ENCODE measurements at regions not wholly inside any gene's neighbourhood (a gene's known extent, or its start where the extent isn't known, plus 50 kb on each side); places are given as distances from the start of the nearest gene placed in this dataset.

GRCh38 chr10:91049296-91049987, 128.6 kb upstream of the ANKRD1 start:
- Histone ChIP-seq H3K9me2 (ENCODE audit: insufficient read depth) (no peaks in the 10 kb centered on the region), H4K20me1 (ENCODE audit: insufficient read depth) (no peaks in the 10 kb centered on the region), H3K4me3 (no peak overlapping the region), H3K79me2 (ENCODE audit: insufficient read depth) (no peaks in the 10 kb centered on the region), H3K4me2 (ENCODE audit: unreplicated experiment) (peak overlapping the region; percentile 9), H2AFZ (peak overlapping the region; percentile 20), H3F3A (ENCODE audit: insufficient read depth) (no peaks in the 10 kb centered on the region), H3K4me1 (ENCODE audit: insufficient read depth) (peaks cover 14% of the 10 kb centered on the region), H3K27me3 (replicated peaks; ENCODE audit: insufficient read depth) (no peaks in the 10 kb centered on the region), H3K9ac (no peak overlapping the region), H3K9me3 (ENCODE audit: low read depth) (no peaks in the 10 kb centered on the region), H3K36me3 (ENCODE audit: low read depth) (no peaks in the 10 kb centered on the region), H3K27ac (no peak overlapping the region)
- in situ Hi-C loops (cut with MboI) = no loop called here
- no peak for DNase-seq
- WGBS, 2 experiments (ENCODE audit: low coverage in 1 of 2, low lambda C conversion rate in 2 of 2, missing lambda C conversion rate in 2 of 2) = 20% methylated on average over 2 of the region's 2 CpGs
- no peak for TF ChIP-seq EZH2phosphoT487 (IDR thresholded peaks at IDR 0.05; ENCODE audit: insufficient read depth, low read depth)
- TF ChIP-seq EZH2 (IDR thresholded peaks at IDR 0.05; ENCODE audit: insufficient read depth, poor library complexity, severe bottlenecking) = no peak

- no peaks in the 10 kb centered on the region for H3K27me3 ChIP-seq (replicated peaks; ENCODE audit: insufficient read depth)
- H3K9me2 ChIP-seq (ENCODE audit: insufficient read depth) = no peaks in the 10 kb centered on the region
- no peaks in the 10 kb centered on the region for H4K20me1 ChIP-seq (ENCODE audit: insufficient read depth)
- no peaks in the 10 kb centered on the region for H3K9me3 ChIP-seq (ENCODE audit: low read depth)
- H3K4me1 ChIP-seq (ENCODE audit: insufficient read depth) = peaks cover 14% of the 10 kb centered on the region
- peak overlapping the region; percentile 20 for H2AFZ ChIP-seq
- H3K9ac ChIP-seq = no peak overlapping the region
- TF ChIP-seq EZH2 (IDR thresholded peaks at IDR 0.05; ENCODE audit: insufficient read depth, poor library complexity, severe bottlenecking) = no peak
- TF ChIP-seq EZH2phosphoT487 (IDR thresholded peaks at IDR 0.05; ENCODE audit: insufficient read depth, low read depth) = no peak
- WGBS, 2 experiments (ENCODE audit: low coverage in 1 of 2, low lambda C conversion rate in 2 of 2, missing lambda C conversion rate in 2 of 2) = 5 to 19% methylated on average over 2 of the region's 2 CpGs
- no peak overlapping the region for H3K4me3 ChIP-seq
- H3K79me2 ChIP-seq (ENCODE audit: insufficient read depth) = no peaks in the 10 kb centered on the region
- H3K4me2 ChIP-seq (ENCODE audit: unreplicated experiment) = peak overlapping the region; percentile 9
- no peaks in the 10 kb centered on the region for H3F3A ChIP-seq (ENCODE audit: insufficient read depth)
- in situ Hi-C loops (cut with MboI) = no loop called here
- no peaks in the 10 kb centered on the region for H3K36me3 ChIP-seq (ENCODE audit: low read depth)
- peak; percentile 8 for DNase-seq
- H3K27ac ChIP-seq = no peak overlapping the region
Measured at GRCh38 chr10:91049988-91050360, 129.1 kb upstream of the ANKRD1 start.

DNA sequence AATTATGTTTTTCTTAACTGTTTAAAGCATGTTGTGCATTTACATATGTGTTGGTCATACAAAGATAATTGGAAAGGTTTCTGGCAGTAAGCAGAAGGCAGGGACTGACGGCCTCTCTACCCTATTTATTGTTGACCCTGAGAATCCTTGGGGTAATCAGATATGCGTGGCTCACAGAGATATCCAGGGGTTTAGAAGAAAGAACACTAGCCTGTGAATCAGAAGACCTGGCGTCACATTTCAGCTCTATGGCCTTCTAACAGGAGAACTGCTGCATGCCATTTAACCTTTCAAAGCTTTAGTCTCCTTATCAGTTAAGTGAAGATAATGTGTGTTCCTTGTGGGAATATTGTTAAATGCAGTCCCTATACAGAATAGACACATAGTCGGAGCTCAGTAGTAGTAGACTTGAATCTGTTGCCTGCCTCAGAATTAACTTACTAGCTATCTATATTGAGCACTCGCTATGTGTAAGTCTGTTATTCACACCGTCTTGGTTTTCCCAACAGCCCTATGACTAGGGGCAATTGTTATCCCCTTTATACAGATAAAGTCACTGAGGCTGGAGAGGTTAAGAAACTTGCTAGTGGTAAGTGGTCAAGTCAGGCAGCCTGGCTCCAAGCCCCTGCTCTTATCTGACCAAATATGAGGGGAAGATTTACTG, 129.6 kb upstream of the ANKRD1 start:
- Histone ChIP-seq H4K20me1 (ENCODE audit: insufficient read depth) (no peaks in the 10 kb centered on the region), H3K4me1 (ENCODE audit: insufficient read depth) (peaks cover 14% of the 10 kb centered on the region), H3K9ac (no peak overlapping the region), H3K9me2 (ENCODE audit: insufficient read depth) (no peaks in the 10 kb centered on the region), H2AFZ (peak overlapping the region; percentile 20), H3K9me3 (ENCODE audit: low read depth) (no peaks in the 10 kb centered on the region), H3F3A (ENCODE audit: insufficient read depth) (no peaks in the 10 kb centered on the region), H3K79me2 (ENCODE audit: insufficient read depth) (no peaks in the 10 kb centered on the region), H3K36me3 (ENCODE audit: low read depth) (no peaks in the 10 kb centered on the region), H3K4me2 (ENCODE audit: unreplicated experiment) (no peak overlapping the region), H3K4me3 (no peak overlapping the region), H3K27me3 (replicated peaks; ENCODE audit: insufficient read depth) (no peaks in the 10 kb centered on the region), H3K27ac (no peak overlapping the region)
- TF ChIP-seq EZH2 (IDR thresholded peaks at IDR 0.05; ENCODE audit: insufficient read depth, poor library complexity, severe bottlenecking) (no peak), EZH2phosphoT487 (IDR thresholded peaks at IDR 0.05; ENCODE audit: insufficient read depth, low read depth) (no peak)
- in situ Hi-C loops (cut with MboI) = no loop called here
- 80% methylated on average over 6 of the region's 6 CpGs for WGBS, 2 experiments (ENCODE audit: low coverage in 1 of 2, low lambda C conversion rate in 2 of 2, missing lambda C conversion rate in 2 of 2)
- DNase-seq = no peak

DNA sequence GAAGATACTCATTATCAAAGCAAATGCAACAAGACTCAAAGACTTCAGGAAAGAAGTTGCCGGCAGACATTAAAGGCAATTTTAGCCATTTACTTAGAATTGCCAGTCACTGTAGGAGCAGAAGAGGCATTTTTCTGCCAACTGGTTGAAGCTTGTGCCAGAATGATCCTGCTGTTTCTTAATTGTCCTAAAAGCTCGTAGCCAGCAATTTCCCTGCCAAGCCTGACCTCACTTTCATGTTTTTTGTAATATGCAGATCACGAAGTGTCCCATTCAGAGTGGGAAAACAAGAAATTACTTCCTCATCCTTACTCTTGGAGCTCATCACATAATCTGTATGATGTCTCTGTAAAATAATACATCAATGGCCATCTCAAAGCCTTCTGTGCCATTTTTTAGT, 130.9 kb upstream of the ANKRD1 start:
- no peaks in the 10 kb centered on the region for H4K20me1 ChIP-seq (ENCODE audit: insufficient read depth)
- no peaks in the 10 kb centered on the region for H3K36me3 ChIP-seq (ENCODE audit: low read depth)
- H3K27ac ChIP-seq = no peak overlapping the region
- H3K9me3 ChIP-seq (ENCODE audit: low read depth) = no peaks in the 10 kb centered on the region
- DNase-seq = peak; percentile 29
- no peaks in the 10 kb centered on the region for H3K79me2 ChIP-seq (ENCODE audit: insufficient read depth)
- no peak overlapping the region for H3K4me2 ChIP-seq (ENCODE audit: unreplicated experiment)
- peaks cover 14% of the 10 kb centered on the region for H3K4me1 ChIP-seq (ENCODE audit: insufficient read depth)
- no peaks in the 10 kb centered on the region for H3K27me3 ChIP-seq (replicated peaks; ENCODE audit: insufficient read depth)
- H3F3A ChIP-seq (ENCODE audit: insufficient read depth) = no peaks in the 10 kb centered on the region
- in situ Hi-C loops (cut with MboI) = no loop called here
- peak overlapping the region; percentile 37 for H2AFZ ChIP-seq
- TF ChIP-seq EZH2phosphoT487 (IDR thresholded peaks at IDR 0.05; ENCODE audit: insufficient read depth, low read depth) = no peak
- TF ChIP-seq EZH2 (IDR thresholded peaks at IDR 0.05; ENCODE audit: insufficient read depth, poor library complexity, severe bottlenecking) = no peak
- WGBS, 2 experiments (ENCODE audit: low coverage in 1 of 2, low lambda C conversion rate in 2 of 2, missing lambda C conversion rate in 2 of 2) = 16 to 18% methylated on average over 3 of the region's 3 CpGs
- H3K9ac ChIP-seq = no peak overlapping the region
- no peaks in the 10 kb centered on the region for H3K9me2 ChIP-seq (ENCODE audit: insufficient read depth)
- no peak overlapping the region for H3K4me3 ChIP-seq
